HG02840 (cell line): ENCODE measurements at regions not wholly inside any gene's neighbourhood (a gene's known extent, or its start where the extent isn't known, plus 50 kb on each side); places are given as distances from the start of the nearest gene placed in this dataset.

Experiments used
- ATAC-seq: cut with Tn5 transposase; IDR thresholded peaks from one replicate; pipeline ENCODE4 v1.9.1; 2021; ENCODE audit warnings: mild to moderate bottlenecking, moderate library complexity, moderate number of reproducible peaks; ENCODE audit not compliant: unreplicated experiment, low FRiP score

GRCh38 chr5:35367526-35367925 is 137.2 kb upstream of the PRLR start:
- no peak for ATAC-seq

- ATAC-seq, result no peak
Observed at GRCh38 chr5:35365758-35366157, 135.5 kb upstream of the PRLR start.

GRCh38 chr5:35364350-35364749 is 134.1 kb upstream of the PRLR start:
- no peak for ATAC-seq

GRCh38 chr5:35363387-35363965 is 133.2 kb upstream of the PRLR start:
- no peak for ATAC-seq

GRCh38 chr5:35362772-35363171 is 132.5 kb upstream of the PRLR start:
- no peak for ATAC-seq

- no peak for ATAC-seq
Observed at GRCh38 chr5:35360671-35361070, 130.4 kb upstream of the PRLR start.

GRCh38 chr5:35359859-35360258 is 129.6 kb upstream of the PRLR start:
- ATAC-seq, result no peak

- no peak for ATAC-seq
Observed at GRCh38 chr5:35357973-35358372, 127.7 kb upstream of the PRLR start.

GRCh38 chr5:35356725-35357124 is 126.4 kb upstream of the PRLR start:
- no peak for ATAC-seq

GRCh38 chr5:35354751-35355150 is 124.5 kb upstream of the PRLR start:
- no peak for ATAC-seq

GRCh38 chr5:35345222-35345621 is 114.9 kb upstream of the PRLR start:
- no peak for ATAC-seq

- ATAC-seq, result no peak
Observed at GRCh38 chr5:35342664-35343063, 112.4 kb upstream of the PRLR start.

- ATAC-seq, result no peak
Observed at GRCh38 chr5:35341189-35341588, 110.9 kb upstream of the PRLR start.

- ATAC-seq, result no peak
Observed at GRCh38 chr5:35339616-35340100, 109.4 kb upstream of the PRLR start.

- ATAC-seq, result no peak
Observed at GRCh38 chr5:35339006-35339405, 108.7 kb upstream of the PRLR start.

- no peak for ATAC-seq
Observed at GRCh38 chr5:35338157-35338453, 107.8 kb upstream of the PRLR start.

- no peak for ATAC-seq
Observed at GRCh38 chr5:35337340-35338156, 107.3 kb upstream of the PRLR start.

GRCh38 chr5:35336230-35336629 is 105.9 kb upstream of the PRLR start:
- ATAC-seq, result no peak

GRCh38 chr5:35335752-35336151 is 105.5 kb upstream of the PRLR start:
- no peak for ATAC-seq

- ATAC-seq, result no peak
Observed at GRCh38 chr5:35333366-35333765, 103.1 kb upstream of the PRLR start.

- no peak for ATAC-seq
Observed at GRCh38 chr5:35331956-35332950, 102.0 kb upstream of the PRLR start.
